Cardiac fibroblast (primary cell): ENCODE measurements at regions not wholly inside any gene's neighbourhood (a gene's known extent, or its start where the extent isn't known, plus 50 kb on each side); places are given as distances from the start of the nearest gene placed in this dataset.

Experiments
- DNase-seq, 2 donors: peaks; one replicate each; pipeline versions ENCODE4 v3.0.0 to v3.0.0-alpha.2; 2010; ENCODE audit warnings: low read depth in 2 of 2
- H3K4me3 ChIP-seq, 2 donors: replicated peaks in 1 of 2; 1 replicate in 1 of 2; 2 replicates in 1 of 2; pipeline ENCODE4 v1.5.1; 2011; ENCODE audit warnings: low read depth in 2 of 2, low read length in 2 of 2, mild to moderate bottlenecking in 2 of 2, moderate library complexity in 1 of 2
- TF ChIP-seq, protein P1 (sequence below): IDR thresholded peaks from one replicate; pipeline ENCODE4 v1.5.1; 2011; ENCODE audit warnings: low read depth, mild to moderate bottlenecking, low read length, inconsistent platforms

GRCh38 chr11:131146827-131147490 is 223.5 kb upstream of the NTM start:
- H3K4me3 ChIP-seq = no peak overlapping the region
- DNase-seq = no peak
- TF ChIP-seq, protein P1, sequence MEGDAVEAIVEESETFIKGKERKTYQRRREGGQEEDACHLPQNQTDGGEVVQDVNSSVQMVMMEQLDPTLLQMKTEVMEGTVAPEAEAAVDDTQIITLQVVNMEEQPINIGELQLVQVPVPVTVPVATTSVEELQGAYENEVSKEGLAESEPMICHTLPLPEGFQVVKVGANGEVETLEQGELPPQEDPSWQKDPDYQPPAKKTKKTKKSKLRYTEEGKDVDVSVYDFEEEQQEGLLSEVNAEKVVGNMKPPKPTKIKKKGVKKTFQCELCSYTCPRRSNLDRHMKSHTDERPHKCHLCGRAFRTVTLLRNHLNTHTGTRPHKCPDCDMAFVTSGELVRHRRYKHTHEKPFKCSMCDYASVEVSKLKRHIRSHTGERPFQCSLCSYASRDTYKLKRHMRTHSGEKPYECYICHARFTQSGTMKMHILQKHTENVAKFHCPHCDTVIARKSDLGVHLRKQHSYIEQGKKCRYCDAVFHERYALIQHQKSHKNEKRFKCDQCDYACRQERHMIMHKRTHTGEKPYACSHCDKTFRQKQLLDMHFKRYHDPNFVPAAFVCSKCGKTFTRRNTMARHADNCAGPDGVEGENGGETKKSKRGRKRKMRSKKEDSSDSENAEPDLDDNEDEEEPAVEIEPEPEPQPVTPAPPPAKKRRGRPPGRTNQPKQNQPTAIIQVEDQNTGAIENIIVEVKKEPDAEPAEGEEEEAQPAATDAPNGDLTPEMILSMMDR = no peak

DNA sequence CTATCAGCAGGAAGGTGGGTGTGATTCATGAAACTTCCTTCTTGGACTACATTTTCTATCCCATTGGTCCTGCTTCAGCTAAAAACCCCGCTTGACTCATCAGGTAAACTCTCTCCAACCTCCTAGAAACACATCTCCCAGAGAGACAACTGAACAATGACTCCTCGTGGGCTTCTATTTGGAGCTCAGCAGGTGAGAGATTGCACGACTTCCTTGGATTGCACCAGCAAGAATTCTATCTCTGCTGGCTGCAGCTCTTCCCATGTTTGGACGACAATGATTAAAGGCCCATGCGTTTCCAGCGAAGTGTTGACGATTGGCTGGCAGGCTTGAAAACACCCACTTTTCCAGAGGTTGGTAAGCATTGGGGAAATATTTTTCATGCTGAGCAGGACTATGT is 216.1 kb upstream of the NTM start:
- no peak overlapping the region for H3K4me3 ChIP-seq
- DNase-seq = no peak
- TF ChIP-seq, protein P1 = no peak

DNA sequence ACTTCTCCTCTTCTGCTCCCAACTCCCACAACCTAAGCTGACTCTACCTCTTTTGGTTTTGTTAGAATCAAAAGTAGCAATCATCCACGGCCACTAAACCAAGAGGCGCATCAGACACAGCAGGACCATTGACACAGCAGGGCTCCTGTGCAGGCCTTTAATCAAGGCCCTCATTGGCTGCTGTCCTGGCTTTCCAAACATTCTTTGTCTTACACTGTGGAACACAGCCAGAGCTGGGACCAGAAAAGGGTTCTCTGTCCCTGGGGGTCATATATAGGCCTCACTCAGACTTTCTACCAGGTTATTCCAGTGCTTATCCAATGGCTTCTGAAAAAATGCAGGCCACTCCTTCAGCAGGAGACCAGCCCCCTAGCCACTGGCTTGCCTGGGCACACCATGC is 212.7 kb upstream of the NTM start:
- TF ChIP-seq, protein P1 = no peak
- H3K4me3 ChIP-seq = no peak overlapping the region
- DNase-seq = no peak

DNA sequence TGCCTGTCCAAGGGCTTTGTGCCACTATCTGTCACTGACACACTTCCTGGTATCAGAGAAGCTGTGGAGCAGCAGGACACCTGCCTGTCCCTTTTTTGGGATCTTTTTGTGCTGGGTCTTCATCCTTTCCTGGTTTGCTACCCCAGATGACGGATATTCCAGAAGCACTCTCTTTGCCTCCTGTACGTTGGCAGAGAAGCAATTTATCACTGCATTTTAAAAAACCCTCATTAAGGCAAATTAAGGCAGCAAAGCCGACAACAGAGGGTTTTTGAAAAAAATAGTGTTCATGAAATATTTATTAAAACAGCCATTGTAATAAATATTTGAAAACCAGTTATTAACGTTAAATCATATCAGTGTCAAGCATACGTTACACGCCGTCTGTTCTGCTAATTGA is 209.6 kb upstream of the NTM start:
- no peak overlapping the region for H3K4me3 ChIP-seq
- TF ChIP-seq, protein P1 = no peak
- no peak for DNase-seq

GRCh38 chr11:131163613-131164012 is 206.8 kb upstream of the NTM start:
- TF ChIP-seq, protein P1 = no peak
- DNase-seq = no peak
- H3K4me3 ChIP-seq = no peak overlapping the region

DNA sequence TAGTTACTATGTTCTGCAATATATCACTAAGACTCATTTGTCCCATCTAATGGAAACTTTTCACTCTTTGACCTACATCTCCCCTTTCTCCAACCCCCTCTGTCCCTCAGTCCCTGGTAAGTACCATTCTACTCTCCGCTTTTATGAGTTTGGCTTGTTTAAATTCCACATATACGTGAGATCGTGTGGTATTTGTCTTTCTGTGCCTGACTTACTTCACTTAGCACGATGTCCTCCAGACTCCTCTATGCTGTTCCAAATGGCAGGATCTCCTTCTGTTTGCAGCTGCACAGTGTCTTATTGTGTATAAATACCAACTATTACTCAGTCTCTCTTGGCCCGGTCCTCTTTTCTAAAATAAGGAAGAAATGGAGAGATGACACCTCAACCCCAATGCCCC is 205.4 kb upstream of the NTM start:
- H3K4me3 ChIP-seq = no peak overlapping the region
- TF ChIP-seq, protein P1 = no peak
- no peak for DNase-seq
